Erythroblast (primary cell): ENCODE measurements at regions not wholly inside any gene's neighbourhood (a gene's known extent, or its start where the extent isn't known, plus 50 kb on each side); places are given as distances from the start of the nearest gene placed in this dataset.

Experiments used
- DNase-seq, 2 experiments: peaks; one replicate each; lab custom pipeline; 2025; lab: John Stamatoyannopoulos, UW
- GATA1 ChIP-seq: IDR thresholded peaks from 2 replicates; pipeline ENCODE4 v1.6.1; 2011; ENCODE audit warnings: low read depth, mild to moderate bottlenecking, control low read depth, low read length, moderate library complexity
- POLR2A ChIP-seq: IDR thresholded peaks from 2 replicates; pipeline ENCODE4 v1.6.1; 2011; ENCODE audit warnings: mild to moderate bottlenecking, low read length

DNA sequence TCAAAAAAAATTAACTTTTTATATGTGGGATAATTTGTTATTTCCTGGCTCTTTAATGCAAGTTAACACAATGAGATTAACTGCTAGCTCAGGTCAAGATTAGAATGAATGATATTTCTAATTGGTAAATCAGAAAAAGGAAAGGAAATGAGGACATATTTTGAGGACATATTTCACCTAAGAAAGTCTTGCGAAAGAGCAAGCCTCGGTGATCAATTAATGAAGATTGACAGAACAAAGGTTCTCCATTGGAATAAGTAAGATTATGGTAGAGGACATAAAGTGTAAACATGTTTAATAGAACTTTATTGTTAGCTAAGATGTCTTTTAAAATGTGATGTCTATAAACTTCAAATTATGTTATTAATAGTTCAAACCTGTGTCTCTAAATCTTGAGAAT is 1617.8 kb downstream of the KCNT2 start:
- TF ChIP-seq POLR2A, result no peak
- no peak for TF ChIP-seq GATA1
- no peak for DNase-seq

GRCh38 chr1:194975913-194976312 is 1632.3 kb downstream of the KCNT2 start:
- DNase-seq, result no peak
- TF ChIP-seq GATA1 (no peak), POLR2A (no peak)

DNA sequence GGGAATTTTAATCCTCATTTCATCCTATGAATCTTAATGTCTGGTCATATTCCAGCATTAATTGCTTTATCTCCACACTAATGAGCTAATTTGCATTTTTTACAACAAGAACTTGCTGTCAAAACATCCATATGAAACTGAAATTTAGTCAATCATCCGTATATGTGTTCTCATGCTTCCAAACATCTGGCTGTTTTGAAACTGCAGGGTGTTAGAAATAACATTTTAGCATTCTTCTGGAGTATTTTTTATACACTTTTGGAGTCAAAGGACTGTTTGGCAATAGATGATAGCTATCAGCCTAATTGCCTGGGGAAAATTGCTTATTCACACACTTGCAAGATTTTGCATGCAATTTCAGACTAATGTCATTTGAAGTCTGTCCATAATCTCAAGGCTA is 1639.3 kb downstream of the KCNT2 start:
- DNase-seq, result no peak
- TF ChIP-seq POLR2A (no peak), GATA1 (no peak)

DNA sequence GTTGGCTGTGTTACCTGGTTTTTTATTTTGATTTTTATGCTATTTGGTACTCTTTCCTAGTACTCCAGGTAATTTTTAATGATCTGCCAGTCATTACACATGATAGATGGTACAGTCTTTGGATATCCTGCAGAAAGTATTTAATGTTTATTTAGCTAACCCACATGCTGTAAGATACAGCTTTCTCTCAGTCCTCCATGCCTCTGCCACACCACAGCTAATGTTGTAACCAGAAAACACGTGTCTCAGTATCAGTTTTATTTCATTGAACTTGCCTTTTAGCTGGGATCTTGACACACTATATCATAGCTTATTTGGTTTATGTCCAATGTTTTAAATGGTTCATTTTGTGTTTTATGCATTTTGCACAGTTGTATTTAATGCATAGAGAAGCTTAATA is 1648.4 kb downstream of the KCNT2 start:
- TF ChIP-seq GATA1 (no peak), POLR2A (no peak)
- no peak for DNase-seq

- TF ChIP-seq POLR2A (no peak), GATA1 (no peak)
- DNase-seq, result no peak
These were observed 1656.1 kb downstream of the KCNT2 start for GRCh38 chr1:194952171-194952570.

DNA sequence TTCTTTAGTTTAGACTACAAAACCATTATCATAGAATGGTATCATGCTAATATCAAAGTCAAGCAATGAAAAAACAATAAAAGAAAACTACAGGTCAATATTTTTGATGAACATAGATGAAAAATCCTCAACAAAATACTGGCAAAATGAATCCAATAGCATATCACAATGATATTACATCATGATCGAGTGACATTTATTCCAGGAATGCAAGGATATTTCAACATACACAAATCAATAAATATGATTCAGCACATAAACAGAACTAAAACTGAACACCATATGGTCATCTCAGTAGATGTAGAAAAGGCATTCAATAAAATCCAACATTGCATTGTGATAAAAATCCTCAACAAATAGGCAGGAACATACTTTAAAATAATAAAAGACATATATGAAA is 1657.7 kb downstream of the KCNT2 start:
- DNase-seq, result no peak
- TF ChIP-seq GATA1 (no peak), POLR2A (no peak)

GRCh38 chr1:194940336-194941030 is 1667.8 kb downstream of the KCNT2 start:
- DNase-seq, result no peak
- TF ChIP-seq GATA1, result no peak
- TF ChIP-seq POLR2A, result no peak

DNA sequence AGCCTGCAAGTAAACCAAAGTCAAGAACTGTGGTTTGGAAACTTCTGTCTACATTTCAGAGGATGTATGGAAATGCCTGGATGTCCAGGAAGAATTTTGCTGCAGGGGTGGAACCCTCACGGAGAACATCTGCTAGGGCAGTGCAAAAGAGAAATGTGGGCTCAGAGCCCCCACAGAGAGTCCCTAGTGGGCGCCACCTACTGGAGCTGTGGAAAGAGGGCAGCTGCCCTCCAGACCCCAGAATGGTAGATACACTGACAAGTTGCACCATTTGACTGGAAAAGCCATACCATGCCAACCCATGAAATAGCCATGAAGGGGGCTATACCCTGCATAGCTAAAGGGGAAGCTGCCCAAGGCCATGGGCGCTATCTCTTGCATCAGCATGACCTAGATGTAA is 1672.4 kb downstream of the KCNT2 start:
- TF ChIP-seq POLR2A, result no peak
- no peak for TF ChIP-seq GATA1
- no peak for DNase-seq

DNA sequence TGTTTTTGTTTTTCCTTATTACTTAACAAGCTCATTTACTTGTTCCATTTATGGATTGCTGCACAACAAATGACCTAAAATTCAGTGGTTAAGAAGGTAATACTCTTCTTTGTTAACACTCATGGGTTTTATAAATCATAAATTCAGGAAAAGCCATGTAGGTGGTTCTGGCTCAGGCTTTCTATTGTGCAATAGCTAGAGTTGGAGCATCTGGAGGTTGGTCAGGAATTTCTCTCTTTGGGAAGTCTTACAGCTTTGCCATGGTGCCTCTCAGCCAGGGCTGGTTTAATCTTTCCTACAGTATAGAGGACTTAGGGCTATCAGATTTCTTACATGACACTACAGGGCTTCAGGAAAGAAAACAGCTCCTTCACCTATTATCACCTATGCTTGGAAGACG is 1677.1 kb downstream of the KCNT2 start:
- DNase-seq, result no peak
- TF ChIP-seq GATA1 (no peak), POLR2A (no peak)

GRCh38 chr1:194930132-194930531 is 1678.1 kb downstream of the KCNT2 start:
- DNase-seq, result no peak
- TF ChIP-seq GATA1, result no peak
- no peak for TF ChIP-seq POLR2A

DNA sequence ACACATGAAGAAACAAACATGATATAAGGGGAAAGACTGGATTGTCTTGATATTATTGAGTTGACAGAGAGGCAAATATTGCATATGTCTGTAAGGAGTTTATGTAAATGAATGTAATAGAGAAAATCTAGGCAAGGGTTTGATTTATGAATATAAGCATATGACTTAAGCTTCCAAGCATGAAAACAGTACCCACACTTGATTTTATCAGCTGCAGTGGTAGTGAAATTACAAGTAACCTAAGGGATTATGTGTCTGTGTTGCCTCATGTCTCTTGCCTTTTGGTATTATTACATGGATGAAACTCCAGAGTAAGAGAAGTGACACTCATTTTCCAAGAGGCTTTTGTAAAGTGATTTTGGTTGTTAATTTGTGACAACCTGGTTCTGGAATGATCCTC is 1678.9 kb downstream of the KCNT2 start:
- DNase-seq, result no peak

GRCh38 chr1:194919146-194919545 is 1689.1 kb downstream of the KCNT2 start:
- TF ChIP-seq GATA1, result no peak
- TF ChIP-seq POLR2A, result no peak
- peak in 1 of 2 experiments; percentile 1 for DNase-seq

More for the DNA sequence above, 1678.9 kb downstream of the KCNT2 start:
- no peak for TF ChIP-seq GATA1

DNA sequence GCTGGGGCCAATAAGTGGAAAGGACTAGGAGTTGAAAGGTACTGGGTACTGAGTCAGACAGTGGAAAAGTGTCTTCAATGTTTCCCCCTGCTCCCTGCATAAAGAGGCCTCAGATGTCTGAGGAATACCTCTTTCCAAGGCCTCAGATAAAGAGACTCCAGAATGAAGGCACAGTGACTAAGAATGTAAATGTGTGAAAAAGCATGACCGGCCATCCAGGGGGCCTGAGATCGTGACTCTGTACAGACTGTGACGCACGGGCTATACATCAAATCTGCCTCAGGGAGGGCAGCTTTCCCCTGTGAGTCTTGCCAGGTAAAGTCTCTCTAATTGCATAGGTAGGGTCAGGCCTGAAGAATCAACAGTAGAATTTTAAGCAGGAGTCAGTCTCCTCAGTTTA is 1690.5 kb downstream of the KCNT2 start:
- TF ChIP-seq POLR2A (no peak), GATA1 (no peak)
- no peak for DNase-seq

GRCh38 chr1:194908643-194909042 is 1699.6 kb downstream of the KCNT2 start:
- TF ChIP-seq GATA1 (no peak), POLR2A (no peak)
- DNase-seq, result no peak

DNA sequence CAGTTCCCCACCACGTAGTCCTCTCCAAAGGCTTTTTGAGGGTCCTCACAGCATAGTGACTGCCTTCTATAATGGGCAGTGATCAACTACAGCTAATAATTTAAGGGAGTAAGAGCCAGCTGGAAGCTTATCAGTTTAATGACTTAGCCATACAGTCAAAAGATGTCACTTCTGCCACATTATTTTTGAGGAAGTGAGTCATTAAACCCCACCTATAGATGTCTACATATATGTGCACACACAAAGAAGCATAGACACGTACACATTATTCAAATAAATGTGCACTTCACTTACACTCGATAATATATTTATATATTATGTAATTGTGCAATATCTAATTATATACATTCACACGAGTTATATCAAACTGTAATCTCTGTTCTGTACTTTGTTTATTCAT is 1704.7 kb downstream of the KCNT2 start:
- no peak for DNase-seq
- no peak for TF ChIP-seq POLR2A

GRCh38 chr1:194889310-194889709 is 1702.9 kb upstream of the B3GALT2 start:
- no peak for DNase-seq
- TF ChIP-seq GATA1 (no peak), POLR2A (no peak)
